Kidney (tissue), 13 donors: ENCODE measurements at regions not wholly inside any gene's neighbourhood (a gene's known extent, or its start where the extent isn't known, plus 50 kb on each side); places are given as distances from the start of the nearest gene placed in this dataset.

ENCODE experiments used
- DNase-seq, 5 donors: peaks; one replicate each; pipeline ENCODE4 v3.0.0-alpha.2; 2013 to 2020
- FAIRE-seq: peaks from 2 replicates; lab custom pipeline; 2012; peaks lifted over from hg19 to GRCh38; lab: Jason Lieb, UNC
- H3K27ac ChIP-seq, 2 donors: one replicate each; pipeline ENCODE4 v1.7.0; 2013; ENCODE audit warnings: low read depth in 2 of 2, low read length in 2 of 2, inconsistent platforms in 1 of 2
- H3K27me3 ChIP-seq: one replicate; pipeline ENCODE4 v1.7.1; 2013; ENCODE audit warnings: low read length, inconsistent platforms; ENCODE audit not compliant: control insufficient read depth, insufficient read depth
- H3K36me3 ChIP-seq, 3 donors: one replicate each; pipeline versions ENCODE4 v1.7.0 to v1.7.1; 2013; ENCODE audit warnings: low read length in 3 of 3, control low read depth in 1 of 3, inconsistent platforms in 1 of 3; ENCODE audit not compliant: insufficient read depth in 3 of 3, control insufficient read depth in 2 of 3
- H3K4me1 ChIP-seq, 3 donors: one replicate each; pipeline versions ENCODE4 v1.7.0 to v1.7.1; 2013; ENCODE audit warnings: low read length in 3 of 3, inconsistent platforms in 1 of 3, low read depth in 1 of 3; ENCODE audit not compliant: control insufficient read depth in 2 of 3, insufficient read depth in 2 of 3
- H3K4me3 ChIP-seq, 3 donors: one replicate each; pipeline versions ENCODE4 v1.7.0 to v1.8.1; 2013; ENCODE audit warnings: low read length in 3 of 3, control low read depth in 1 of 3, inconsistent platforms in 1 of 3
- H3K9ac ChIP-seq, 3 donors: one replicate each; pipeline versions ENCODE4 v1.7.0 to v1.7.1; 2013; ENCODE audit warnings: low read length in 3 of 3, control low read depth in 1 of 3, inconsistent platforms in 1 of 3
- H3K9me3 ChIP-seq, 3 donors: one replicate each; pipeline versions ENCODE4 v1.7.0 to v1.7.1; 2013; ENCODE audit warnings: low read length in 3 of 3, control low read depth in 1 of 3, inconsistent platforms in 1 of 3; ENCODE audit not compliant: control insufficient read depth in 2 of 3, insufficient read depth in 1 of 3
- CTCF ChIP-seq: IDR thresholded peaks from 3 replicates; pipeline ENCODE4 v1.5.1; 2012; ENCODE audit warnings: mild to moderate bottlenecking, moderate library complexity, borderline replicate concordance; ENCODE audit not compliant: insufficient read depth; ENCODE audit errors: extremely low read depth
- intact Hi-C: fragments of 100-400 bp; cut with DNase I; formaldehyde crosslinking; loops from one replicate; pipeline ENCODE4 v1.11.1; 2022
- donor health status: control.
- donor health status: control.
- donor health status: control.
- donor health status: control.
- donor health status: control.
- donor health status: DM: yes; HTN: yes; CAD: no.
- donor health status: Normal renal cell carcinoma (clear cell type).

GRCh38 chr5:175388531-175388930, 55.5 kb downstream of the DRD1 start:
- no peak for DNase-seq
- no peak for FAIRE-seq
- TF ChIP-seq CTCF = no peak
- Histone ChIP-seq H3K36me3 (no peaks in the 10 kb centered on the region), H3K27me3 (no peaks in the 10 kb centered on the region), H3K4me1 (no peaks in the 10 kb centered on the region), H3K27ac (no peak overlapping the region), H3K9ac (no peak overlapping the region), H3K9me3 (no peaks in the 10 kb centered on the region), H3K4me3 (no peak overlapping the region)
- intact Hi-C loops = no loop called here

- FAIRE-seq = no peak
- Histone ChIP-seq H3K27ac (no peak overlapping the region), H3K27me3 (no peaks in the 10 kb centered on the region), H3K9ac (no peak overlapping the region), H3K36me3 (no peaks in the 10 kb centered on the region), H3K4me1 (no peaks in the 10 kb centered on the region), H3K4me3 (no peak overlapping the region), H3K9me3 (no peaks in the 10 kb centered on the region)
- intact Hi-C loops = no loop called here
- no peak for TF ChIP-seq CTCF
- DNase-seq = no peak
Measured at GRCh38 chr5:175387144-175387543, 56.8 kb downstream of the DRD1 start.

- FAIRE-seq (no peak), DNase-seq (no peak)
- no peak for TF ChIP-seq CTCF
- no peaks in the 10 kb centered on the region for H3K4me1 ChIP-seq
- no peaks in the 10 kb centered on the region for H3K27me3 ChIP-seq
- no peaks in the 10 kb centered on the region for H3K9me3 ChIP-seq
- no peak overlapping the region for H3K9ac ChIP-seq
- intact Hi-C loops = no loop called here
- no peaks in the 10 kb centered on the region for H3K36me3 ChIP-seq
- no peak overlapping the region for H3K27ac ChIP-seq
- no peak overlapping the region for H3K4me3 ChIP-seq
Measured at GRCh38 chr5:175386526-175386925, 57.5 kb downstream of the DRD1 start.

GRCh38 chr5:175385691-175386362, 58.2 kb downstream of the DRD1 start:
- H3K9ac ChIP-seq = no peak overlapping the region
- H3K4me1 ChIP-seq = no peaks in the 10 kb centered on the region
- no peak for TF ChIP-seq CTCF
- no peaks in the 10 kb centered on the region for H3K9me3 ChIP-seq
- no peak for FAIRE-seq
- H3K4me3 ChIP-seq = no peak overlapping the region
- H3K36me3 ChIP-seq = no peaks in the 10 kb centered on the region
- intact Hi-C loops = no loop called here
- no peaks in the 10 kb centered on the region for H3K27me3 ChIP-seq
- H3K27ac ChIP-seq = no peak overlapping the region
- no peak for DNase-seq
